ENCODE measurements at regions not wholly inside any gene's neighbourhood (a gene's known extent, or its start where the extent isn't known, plus 50 kb on each side); places are given as distances from the start of the nearest gene placed in this dataset.

GRCh38 chr2:7577769-7578168 is 660.6 kb downstream of the RNF144A start:
- intact Hi-C loops (cut with DNase I): no loop called here
- DNase-seq: no peak
- no peak overlapping the region for H3K27ac ChIP-seq
- no peaks in the 10 kb centered on the region for H3K4me1 ChIP-seq
- H3K9me3 ChIP-seq: peaks cover 0 to 10% (median 3%) of the 10 kb centered on the region in 4 donors
- WGBS, 2 donors: 93 to 95% methylated on average over 1 of the region's 1 CpG
- TF ChIP-seq CTCF (IDR thresholded peaks at IDR 0.05) (no peak), POLR2AphosphoS5 (IDR thresholded peaks at IDR 0.05) (no peak), EP300 (IDR thresholded peaks at IDR 0.05) (no peak), POLR2A (IDR thresholded peaks at IDR 0.05) (no peak)
- H3K36me3 ChIP-seq: no peaks in the 10 kb centered on the region
- H3K27me3 ChIP-seq: no peaks in the 10 kb centered on the region
- H3K4me3 ChIP-seq: no peak overlapping the region

- H3K27ac ChIP-seq: no peak overlapping the region
Observed at GRCh38 chr2:7584017-7584416, 666.8 kb downstream of the RNF144A start.

GRCh38 chr2:7586898-7587297 is 669.7 kb downstream of the RNF144A start:
- Histone ChIP-seq H3K27ac (no peak overlapping the region), H3K27me3 (no peaks in the 10 kb centered on the region), H3K9me3 (no peaks in the 10 kb centered on the region), H3K36me3 (no peaks in the 10 kb centered on the region), H3K4me3 (no peak overlapping the region), H3K4me1 (no peaks in the 10 kb centered on the region)
- DNase-seq: no peak
- WGBS, 2 donors: 79 to 89% methylated on average over 4 of the region's 4 CpGs
- TF ChIP-seq POLR2A (IDR thresholded peaks at IDR 0.05) (no peak), POLR2AphosphoS5 (IDR thresholded peaks at IDR 0.05) (no peak), CTCF (IDR thresholded peaks at IDR 0.05) (no peak), EP300 (IDR thresholded peaks at IDR 0.05) (no peak)
- intact Hi-C loops (cut with DNase I): no loop called here

More at GRCh38 chr2:7584017-7584416, 666.8 kb downstream of the RNF144A start:
- Histone ChIP-seq H3K27me3 (no peaks in the 10 kb centered on the region), H3K4me3 (no peak overlapping the region), H3K4me1 (no peaks in the 10 kb centered on the region), H3K9me3 (no peaks in the 10 kb centered on the region), H3K36me3 (no peaks in the 10 kb centered on the region)
- intact Hi-C loops (cut with DNase I): no loop called here
- TF ChIP-seq POLR2A (IDR thresholded peaks at IDR 0.05) (no peak), CTCF (IDR thresholded peaks at IDR 0.05) (no peak)
- no peak for DNase-seq

- H3K4me1 ChIP-seq: no peaks in the 10 kb centered on the region
- H3K36me3 ChIP-seq: no peaks in the 10 kb centered on the region
- no peaks in the 10 kb centered on the region for H3K9me3 ChIP-seq
- H3K27me3 ChIP-seq: no peaks in the 10 kb centered on the region
- H3K27ac ChIP-seq: no peak overlapping the region
- DNase-seq: no peak
- TF ChIP-seq POLR2A (IDR thresholded peaks at IDR 0.05): no peak
- TF ChIP-seq EP300 (IDR thresholded peaks at IDR 0.05): no peak
- TF ChIP-seq POLR2AphosphoS5 (IDR thresholded peaks at IDR 0.05): no peak
- TF ChIP-seq CTCF (IDR thresholded peaks at IDR 0.05): no peak
- 69 to 71% methylated on average over 5 of the region's 5 CpGs for WGBS, 2 donors
- H3K4me3 ChIP-seq: no peak overlapping the region
- intact Hi-C loops (cut with DNase I): no loop called here
Observed at GRCh38 chr2:7588295-7588694, 671.1 kb downstream of the RNF144A start.

GRCh38 chr2:7592618-7593140 is 675.5 kb downstream of the RNF144A start:
- H3K27me3 ChIP-seq: no peaks in the 10 kb centered on the region
- TF ChIP-seq POLR2A (IDR thresholded peaks at IDR 0.05): no peak
- no peak for TF ChIP-seq CTCF (IDR thresholded peaks at IDR 0.05)
- no peak for DNase-seq
- WGBS, 2 donors: 59 to 64% methylated on average over 5 of the region's 5 CpGs
- no peaks in the 10 kb centered on the region for H3K9me3 ChIP-seq
- intact Hi-C loops (cut with DNase I): no loop called here
- no peaks in the 10 kb centered on the region for H3K36me3 ChIP-seq
- no peaks in the 10 kb centered on the region for H3K4me1 ChIP-seq
- no peak overlapping the region for H3K4me3 ChIP-seq
- H3K27ac ChIP-seq: no peak overlapping the region
